ENCODE measurements at regions not wholly inside any gene's neighbourhood (a gene's known extent, or its start where the extent isn't known, plus 50 kb on each side); places are given as distances from the start of the nearest gene placed in this dataset.

DNA sequence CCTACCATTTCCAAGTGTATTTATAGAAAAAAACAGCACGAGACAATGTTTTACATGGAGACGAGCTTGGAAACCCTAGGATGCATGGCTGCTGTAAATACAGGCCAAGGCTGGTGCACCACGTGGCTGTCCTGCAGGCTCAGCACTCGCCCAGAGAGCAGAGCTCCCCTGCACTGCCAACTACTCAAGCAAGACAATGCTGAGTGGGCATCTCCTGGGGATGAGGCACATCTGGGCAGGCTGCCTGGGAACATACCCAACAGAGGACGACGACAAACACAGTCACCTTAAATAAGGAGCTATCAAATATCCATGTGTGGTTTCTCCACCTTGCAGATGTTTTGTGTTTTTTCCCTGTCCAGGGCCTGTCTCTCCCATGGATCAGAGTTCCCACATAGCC, 128.3 kb upstream of the PRMT8 start:
- Mint-ChIP-seq H3K36me3 (ENCODE audit: low read depth) (no peaks in the 10 kb centered on the region), H3K9me3 (peaks cover 3% of the 10 kb centered on the region; the same call in 1 of the 3 replicates), H3K27me3 (ENCODE audit: insufficient read depth, low read depth, poor library complexity) (peaks cover 27% of the 10 kb centered on the region), H3K4me3 (no peak overlapping the region), H3K27ac (no peak overlapping the region), H3K4me1 (peaks cover 17% of the 10 kb centered on the region)
- Histone ChIP-seq H3K79me2 (replicated peaks; ENCODE audit: insufficient read depth) (no peaks in the 10 kb centered on the region), H3K9me2 (ENCODE audit: insufficient read depth) (no peaks in the 10 kb centered on the region), H3K4me1 (ENCODE audit: insufficient read depth) (peaks cover 14% of the 10 kb centered on the region; the same call in 1 of the 2 replicates), H3K27ac (ENCODE audit: low read depth) (no peak overlapping the region), H3K4me3 (no peak overlapping the region), H4K20me1 (replicated peaks; ENCODE audit: insufficient read depth) (no peaks in the 10 kb centered on the region; the same call in 1 of the 2 replicates), H3K36me3 (ENCODE audit: insufficient read depth) (no peaks in the 10 kb centered on the region), H3K4me2 (no peak overlapping the region), H2AFZ (no peak overlapping the region), H3K27me3 (ENCODE audit: insufficient read depth) (peaks cover 30% of the 10 kb centered on the region), H3F3A (replicated peaks; ENCODE audit: low read depth) (peaks cover 3% of the 10 kb centered on the region; the same call in 1 of the 2 replicates)
- TF ChIP-seq EZH2phosphoT487 (IDR thresholded peaks at IDR 0.05; ENCODE audit: unreplicated experiment) (no peak), JUNB (IDR thresholded peaks at IDR 0.05; ENCODE audit: unreplicated experiment) (no peak), POLR2AphosphoS5 (IDR thresholded peaks at IDR 0.05; ENCODE audit: low read depth) (no peak), ETS1 (IDR thresholded peaks at IDR 0.05) (no peak), ZNF331 (CRISPR knock-in tag; IDR thresholded peaks at IDR 0.05; ENCODE audit: low read depth) (no peak), CTCF (conservative IDR thresholded peaks at IDR 0.05; ENCODE audit: low read depth in 2 of 2) (no peak)
- TF ChIP-seq, protein P1, sequence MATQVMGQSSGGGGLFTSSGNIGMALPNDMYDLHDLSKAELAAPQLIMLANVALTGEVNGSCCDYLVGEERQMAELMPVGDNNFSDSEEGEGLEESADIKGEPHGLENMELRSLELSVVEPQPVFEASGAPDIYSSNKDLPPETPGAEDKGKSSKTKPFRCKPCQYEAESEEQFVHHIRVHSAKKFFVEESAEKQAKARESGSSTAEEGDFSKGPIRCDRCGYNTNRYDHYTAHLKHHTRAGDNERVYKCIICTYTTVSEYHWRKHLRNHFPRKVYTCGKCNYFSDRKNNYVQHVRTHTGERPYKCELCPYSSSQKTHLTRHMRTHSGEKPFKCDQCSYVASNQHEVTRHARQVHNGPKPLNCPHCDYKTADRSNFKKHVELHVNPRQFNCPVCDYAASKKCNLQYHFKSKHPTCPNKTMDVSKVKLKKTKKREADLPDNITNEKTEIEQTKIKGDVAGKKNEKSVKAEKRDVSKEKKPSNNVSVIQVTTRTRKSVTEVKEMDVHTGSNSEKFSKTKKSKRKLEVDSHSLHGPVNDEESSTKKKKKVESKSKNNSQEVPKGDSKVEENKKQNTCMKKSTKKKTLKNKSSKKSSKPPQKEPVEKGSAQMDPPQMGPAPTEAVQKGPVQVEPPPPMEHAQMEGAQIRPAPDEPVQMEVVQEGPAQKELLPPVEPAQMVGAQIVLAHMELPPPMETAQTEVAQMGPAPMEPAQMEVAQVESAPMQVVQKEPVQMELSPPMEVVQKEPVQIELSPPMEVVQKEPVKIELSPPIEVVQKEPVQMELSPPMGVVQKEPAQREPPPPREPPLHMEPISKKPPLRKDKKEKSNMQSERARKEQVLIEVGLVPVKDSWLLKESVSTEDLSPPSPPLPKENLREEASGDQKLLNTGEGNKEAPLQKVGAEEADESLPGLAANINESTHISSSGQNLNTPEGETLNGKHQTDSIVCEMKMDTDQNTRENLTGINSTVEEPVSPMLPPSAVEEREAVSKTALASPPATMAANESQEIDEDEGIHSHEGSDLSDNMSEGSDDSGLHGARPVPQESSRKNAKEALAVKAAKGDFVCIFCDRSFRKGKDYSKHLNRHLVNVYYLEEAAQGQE (IDR thresholded peaks at IDR 0.05; ENCODE audit: unreplicated experiment): no peak
- ATAC-seq (no peak), DNase-seq (ENCODE audit: low spot score) (no peak)

DNA sequence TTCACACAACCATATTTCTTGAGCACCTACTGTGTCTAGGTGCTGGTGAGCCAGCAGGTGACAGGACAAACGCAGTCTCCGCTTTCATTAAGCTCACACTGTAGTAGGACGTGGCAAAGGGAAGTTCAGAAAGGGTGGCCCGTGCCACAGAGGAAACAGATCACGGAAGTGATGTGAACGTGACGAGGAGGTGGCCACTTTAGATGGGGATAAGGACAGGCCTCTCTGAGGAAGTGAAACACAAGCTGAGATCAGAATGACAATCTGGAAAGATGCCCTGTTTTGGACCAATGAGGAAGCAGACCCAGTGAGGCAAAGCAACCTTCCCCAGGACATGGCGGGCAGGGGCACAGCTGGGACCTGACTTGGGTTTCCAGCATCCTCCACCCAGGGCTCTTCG, 127.4 kb upstream of the PRMT8 start:
- peaks cover 3% of the 10 kb centered on the region; the same call in 1 of the 2 replicates for H3F3A ChIP-seq (replicated peaks; ENCODE audit: low read depth)
- H4K20me1 ChIP-seq (replicated peaks; ENCODE audit: insufficient read depth): no peaks in the 10 kb centered on the region; the same call in none of the 2 replicates
- H3K4me3 Mint-ChIP-seq: no peak overlapping the region
- peaks cover 36% of the 10 kb centered on the region for H3K27me3 ChIP-seq (ENCODE audit: insufficient read depth)
- H3K9me3 Mint-ChIP-seq: peaks cover 3% of the 10 kb centered on the region; the same call in 1 of the 3 replicates
- DNase-seq (ENCODE audit: low spot score) (no peak), ATAC-seq (no peak)
- H3K79me2 ChIP-seq (replicated peaks; ENCODE audit: insufficient read depth): no peaks in the 10 kb centered on the region
- no peak overlapping the region for H2AFZ ChIP-seq
- no peak overlapping the region for H3K27ac Mint-ChIP-seq
- H3K36me3 Mint-ChIP-seq (ENCODE audit: low read depth): no peaks in the 10 kb centered on the region
- H3K4me3 ChIP-seq: no peak overlapping the region
- peaks cover 27% of the 10 kb centered on the region for H3K27me3 Mint-ChIP-seq (ENCODE audit: insufficient read depth, low read depth, poor library complexity)
- peaks cover 14% of the 10 kb centered on the region; the same call in 1 of the 2 replicates for H3K4me1 ChIP-seq (ENCODE audit: insufficient read depth)
- H3K36me3 ChIP-seq (ENCODE audit: insufficient read depth): no peaks in the 10 kb centered on the region
- no peak overlapping the region for H3K27ac ChIP-seq (ENCODE audit: low read depth)
- H3K4me2 ChIP-seq: no peak overlapping the region
- TF ChIP-seq ZNF114 (CRISPR knock-in tag; IDR thresholded peaks at IDR 0.05) (no peak), CREB1 (CRISPR knock-in tag; IDR thresholded peaks at IDR 0.05; ENCODE audit: low read depth) (no peak), POLR2AphosphoS5 (IDR thresholded peaks at IDR 0.05; ENCODE audit: low read depth) (no peak), JUNB (IDR thresholded peaks at IDR 0.05; ENCODE audit: unreplicated experiment) (no peak), ETS1 (IDR thresholded peaks at IDR 0.05) (no peak), EZH2phosphoT487 (IDR thresholded peaks at IDR 0.05; ENCODE audit: unreplicated experiment) (no peak), NANOG (IDR thresholded peaks at IDR 0.05; ENCODE audit: borderline replicate concordance) (no peak), EZH2 (IDR thresholded peaks at IDR 0.05; ENCODE audit: low read depth, unreplicated experiment) (no peak)
- no peaks in the 10 kb centered on the region for H3K9me2 ChIP-seq (ENCODE audit: insufficient read depth)
- H3K4me1 Mint-ChIP-seq: peaks cover 15% of the 10 kb centered on the region

Data from GM23338 (cell line).